Calu3 (cell line): ENCODE measurements at regions not wholly inside any gene's neighbourhood (a gene's known extent, or its start where the extent isn't known, plus 50 kb on each side); places are given as distances from the start of the nearest gene placed in this dataset.
"Not testable (repeated sequence)": the region's sequence is repeated elsewhere in the genome, so short reads cannot be mapped to it uniquely, and the experiment has no call there.

ENCODE experiments used
- BruUV-seq: library from RNA; stranded (reverse); fragments of 400-500 nt; replicated peaks from 2 replicates; lab custom pipeline; 2021; lab: Mats Ljungman, UMichigan
- CTCF ChIA-PET: fragments of 300-600 bp; sonication (Branson Sonifier 250); formaldehyde crosslinking; loops from one replicate; lab custom pipeline; 2022; ENCODE audit warnings: antibody characterized with exemption; lab: Charles Lee
- DNase-seq: peaks from one replicate; pipeline ENCODE4 v3.0.0; 2022
- H3K27ac Mint-ChIP-seq: one replicate; pipeline ENCODE4 v1.8.0; 2022; ENCODE audit warnings: mixed read lengths; ENCODE audit not compliant: unreplicated experiment
- H3K27me3 Mint-ChIP-seq: one replicate; pipeline ENCODE4 v1.8.0; 2022; ENCODE audit warnings: mixed read lengths; ENCODE audit not compliant: unreplicated experiment
- H3K36me3 Mint-ChIP-seq: one replicate; pipeline ENCODE4 v1.8.0; 2022; ENCODE audit warnings: mild to moderate bottlenecking, moderate library complexity, mixed read lengths; ENCODE audit not compliant: insufficient read depth, unreplicated experiment
- H3K4me1 Mint-ChIP-seq: one replicate; pipeline ENCODE4 v1.8.0; 2022; ENCODE audit warnings: mild to moderate bottlenecking, low read depth, mixed read lengths; ENCODE audit not compliant: unreplicated experiment
- H3K4me3 Mint-ChIP-seq: one replicate; pipeline ENCODE4 v1.8.0; 2022; ENCODE audit warnings: mild to moderate bottlenecking, low read depth, moderate library complexity, mixed read lengths; ENCODE audit not compliant: unreplicated experiment
- H3K9me3 Mint-ChIP-seq: one replicate; pipeline ENCODE4 v1.8.0; 2022; ENCODE audit warnings: low read depth, mixed read lengths; ENCODE audit not compliant: unreplicated experiment
- CTCF ChIP-seq: fragments of 200-600 bp; IDR thresholded peaks from one replicate; pipeline ENCODE4 v1.8.0; 2022; ENCODE audit warnings: antibody characterized with exemption; ENCODE audit not compliant: unreplicated experiment
- intact Hi-C: fragments of 100-400 bp; cut with micrococcal nuclease; formaldehyde crosslinking; loops from one replicate; pipeline ENCODE4 v1.10.0; 2022; ENCODE audit not compliant: unreplicated experiment

- no TSS peak for BruUV-seq
- no peak for DNase-seq
- Mint-ChIP-seq H3K4me1 (peaks cover 9% of the 10 kb centered on the region), H3K4me3 (no peak overlapping the region), H3K27ac (no peak overlapping the region), H3K9me3 (no peaks in the 10 kb centered on the region), H3K27me3 (no peaks in the 10 kb centered on the region), H3K36me3 (no peaks in the 10 kb centered on the region)
- no peak for TF ChIP-seq CTCF
- intact Hi-C loops: no loop called here
- CTCF ChIA-PET: no interaction called here
Measured at GRCh38 chr3:3654916-3655315, 144.3 kb upstream of the LRRN1 start.

GRCh38 chr3:3648988-3649679 is 150.1 kb upstream of the LRRN1 start:
- intact Hi-C loops: no loop called here
- H3K9me3 Mint-ChIP-seq: no peaks in the 10 kb centered on the region
- peaks cover 42% of the 10 kb centered on the region for H3K4me1 Mint-ChIP-seq
- no peak overlapping the region for H3K27ac Mint-ChIP-seq
- BruUV-seq: no TSS peak
- H3K36me3 Mint-ChIP-seq: no peaks in the 10 kb centered on the region
- CTCF ChIA-PET: no interaction called here
- TF ChIP-seq CTCF: no peak
- no peak for DNase-seq
- no peaks in the 10 kb centered on the region for H3K27me3 Mint-ChIP-seq
- H3K4me3 Mint-ChIP-seq: no peak overlapping the region

GRCh38 chr3:3646934-3647333 is 152.3 kb upstream of the LRRN1 start:
- no peak for TF ChIP-seq CTCF
- Mint-ChIP-seq H3K9me3 (no peaks in the 10 kb centered on the region), H3K27me3 (no peaks in the 10 kb centered on the region), H3K4me1 (peaks cover 37% of the 10 kb centered on the region), H3K36me3 (no peaks in the 10 kb centered on the region), H3K4me3 (peak overlapping the region; percentile 41), H3K27ac (peak overlapping the region; percentile 74)
- intact Hi-C loops: loop anchor here (2.0 kb wide), 2 partner anchors 20 to 54 kb away; no protein-coding TSS in a partner anchor
- CTCF ChIA-PET: interaction anchor here (0.6 to 1.3 kb wide), 3 partner anchors 79 to 155 kb away, joined by 3 read pairs; no protein-coding TSS in a partner anchor
- BruUV-seq: no TSS peak
- DNase-seq: no peak

GRCh38 chr3:3646103-3646844 is 153.0 kb upstream of the LRRN1 start:
- not testable (repeated sequence) for H3K36me3 Mint-ChIP-seq, H3K27me3 Mint-ChIP-seq, H3K9me3 Mint-ChIP-seq, BruUV-seq
- H3K4me3 Mint-ChIP-seq: peak overlapping the region; percentile 41
- intact Hi-C loops: loop anchor here (2.0 kb wide), 2 partner anchors 21 to 55 kb away; no protein-coding TSS in a partner anchor
- DNase-seq: peak; percentile 50
- H3K27ac Mint-ChIP-seq: peak overlapping the region; percentile 74
- peaks cover 33% of the 10 kb centered on the region for H3K4me1 Mint-ChIP-seq
- CTCF ChIA-PET: interaction anchor here (0.6 to 1.3 kb wide), 5 partner anchors 54 to 189 kb away, joined by 3 to 6 read pairs (median 3); no protein-coding TSS in a partner anchor
